Stimulated activated CD4-positive, alpha-beta T cell treated with anti-CD3 and anti-CD28 coated beads, Interleukin-12 subunit alpha, Interleukin-12 subunit beta, amount 100 ng/mL, for 24 hours (primary cell): ENCODE measurements at regions not wholly inside any gene's neighbourhood (a gene's known extent, or its start where the extent isn't known, plus 50 kb on each side); places are given as distances from the start of the nearest gene placed in this dataset.

Source experiments
- DNase-seq, 2 experiments: peaks; one replicate each; pipeline ENCODE4 v3.0.0-alpha.2; 2020; ENCODE audit warnings: low read depth in 2 of 2

DNA sequence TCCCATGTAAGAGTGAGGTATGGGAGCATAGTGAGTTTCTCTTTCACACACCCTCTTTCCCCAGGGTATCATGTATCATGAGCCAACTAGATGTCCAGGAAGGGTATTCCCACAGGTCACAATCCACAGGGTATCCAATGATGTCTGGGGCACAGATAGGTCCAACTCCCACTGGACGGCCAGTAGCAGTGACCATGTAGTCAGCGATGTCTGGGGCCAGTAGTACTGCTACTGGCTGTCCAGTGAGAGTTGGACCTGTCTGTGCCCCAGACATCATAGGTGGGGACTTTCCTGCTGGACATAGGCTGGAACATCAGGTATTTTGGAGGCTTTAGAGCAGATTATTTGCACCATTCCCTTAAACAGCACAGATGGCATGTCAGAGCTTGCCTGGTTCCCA is 352.6 kb upstream of the SGCD start:
- no peak for DNase-seq

DNA sequence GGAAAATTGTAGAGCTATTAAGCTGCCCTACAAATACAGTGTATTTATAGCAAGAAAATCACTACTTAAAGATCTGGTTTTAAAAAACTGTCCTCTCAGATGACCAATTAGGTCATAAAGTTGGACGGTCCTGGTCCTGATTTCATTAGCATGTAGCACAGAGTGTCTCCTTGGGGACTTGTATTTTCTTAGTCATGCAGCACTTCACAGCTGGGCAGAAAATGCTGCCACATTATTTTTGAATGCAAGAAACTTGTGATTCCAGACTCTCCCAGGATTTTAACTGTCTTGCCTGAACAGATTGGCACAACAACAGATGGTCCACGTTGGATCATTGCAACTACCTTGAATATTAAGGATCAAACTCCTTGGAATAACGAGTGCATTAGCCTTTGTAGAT is 348.1 kb upstream of the SGCD start:
- DNase-seq, result no peak

DNA sequence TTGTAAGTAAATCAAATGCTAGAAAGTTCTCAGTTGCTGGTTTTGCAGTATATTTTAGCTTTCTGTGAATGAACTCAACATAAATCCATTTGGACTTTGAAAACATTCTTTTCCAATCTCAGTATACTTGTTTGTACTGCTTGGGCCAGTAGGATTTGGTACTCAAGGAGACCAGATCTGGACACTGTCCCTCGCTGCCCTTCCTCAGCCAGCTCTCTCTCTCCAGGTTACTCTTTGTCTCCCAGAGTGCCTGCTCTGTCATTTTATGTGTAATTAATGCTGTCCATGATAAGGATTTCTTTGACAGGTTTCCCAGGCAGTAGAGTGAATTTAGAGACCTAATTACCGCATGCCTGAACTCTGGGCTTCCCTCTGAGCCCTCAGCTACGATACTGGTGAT is 344.6 kb upstream of the SGCD start:
- no peak for DNase-seq

DNA sequence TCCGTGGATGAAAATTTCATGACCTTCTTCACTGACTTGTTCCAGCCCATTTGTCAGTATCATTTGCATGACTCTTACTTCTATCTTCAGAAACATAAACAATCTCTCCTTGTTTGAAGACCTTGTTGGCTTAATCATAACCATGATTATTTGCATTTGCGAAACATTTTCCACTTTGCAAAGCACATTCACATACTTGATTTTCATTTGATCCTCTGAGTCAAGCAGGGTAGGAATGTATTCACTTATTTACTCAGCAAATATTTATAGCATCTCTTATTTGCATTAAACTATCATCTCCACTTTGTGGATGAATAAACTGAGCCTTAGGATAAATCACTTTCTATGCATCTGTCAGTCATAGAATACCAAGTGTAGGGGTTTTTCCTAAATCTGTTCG is 343.0 kb upstream of the SGCD start:
- no peak for DNase-seq

DNA sequence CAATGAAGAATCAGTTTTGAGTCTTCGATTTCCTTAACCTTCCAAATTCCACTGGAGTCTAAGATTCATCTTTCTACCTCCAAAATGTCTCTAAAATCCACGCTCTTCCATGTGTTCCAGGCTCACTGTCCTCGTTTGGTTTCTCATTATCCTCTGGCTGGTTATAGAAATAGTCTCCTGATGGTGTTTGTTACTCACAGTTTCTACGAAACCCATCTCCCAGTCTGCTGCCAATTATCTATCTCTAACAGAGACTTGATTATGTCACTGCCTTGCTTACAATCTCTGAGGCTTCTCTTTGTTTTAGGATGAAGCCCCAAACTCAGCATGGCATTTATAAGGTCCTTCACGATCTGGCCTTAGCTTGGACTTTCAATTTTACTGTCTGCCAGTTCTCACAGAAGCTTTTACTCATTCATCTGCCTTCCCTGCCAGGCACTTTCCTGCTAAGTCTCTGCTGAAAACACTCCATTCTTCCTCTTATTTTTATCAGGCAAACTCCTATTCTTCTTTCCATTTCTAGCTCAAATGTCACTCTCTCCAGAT is 339.6 kb upstream of the SGCD start:
- DNase-seq, result no peak

DNA sequence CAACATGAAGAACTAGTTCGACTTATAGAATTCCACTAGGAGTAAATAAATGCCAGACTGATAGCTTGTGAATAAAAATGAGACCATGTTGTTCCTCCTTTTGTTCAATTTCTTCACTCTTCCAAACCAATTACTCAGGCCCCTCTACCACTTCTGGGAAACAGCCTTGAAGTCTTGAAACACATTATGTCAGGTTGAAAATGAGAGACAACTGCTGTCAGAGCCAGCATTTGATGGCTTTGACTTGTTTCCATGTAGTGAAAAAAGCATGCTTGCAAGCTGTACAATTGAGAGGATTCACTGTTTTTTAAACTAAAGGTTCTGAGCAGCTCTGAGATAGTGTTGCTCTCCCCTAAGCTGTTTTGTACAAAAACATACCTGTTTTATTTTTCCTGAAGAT is 337.1 kb upstream of the SGCD start:
- no peak for DNase-seq

DNA sequence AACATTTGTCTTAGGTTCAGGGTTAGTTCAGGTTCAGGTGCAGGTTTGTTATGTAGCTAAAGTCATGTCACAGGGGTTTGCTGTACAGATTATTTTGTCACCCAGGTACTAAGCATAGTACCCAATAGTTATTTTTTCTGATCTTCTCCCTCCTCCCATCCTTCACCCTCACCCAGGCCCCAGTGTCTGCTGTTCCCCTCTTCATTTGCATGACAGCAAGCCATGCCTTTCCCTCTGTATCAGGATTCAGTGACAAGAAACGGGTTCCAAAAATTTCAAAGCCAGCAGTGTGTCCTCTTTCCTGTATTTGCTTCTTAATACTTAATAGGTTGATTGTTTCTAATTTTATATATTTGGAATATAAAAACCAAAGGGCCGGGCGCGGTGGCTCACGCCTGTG is 330.8 kb upstream of the SGCD start:
- DNase-seq, result no peak

DNA sequence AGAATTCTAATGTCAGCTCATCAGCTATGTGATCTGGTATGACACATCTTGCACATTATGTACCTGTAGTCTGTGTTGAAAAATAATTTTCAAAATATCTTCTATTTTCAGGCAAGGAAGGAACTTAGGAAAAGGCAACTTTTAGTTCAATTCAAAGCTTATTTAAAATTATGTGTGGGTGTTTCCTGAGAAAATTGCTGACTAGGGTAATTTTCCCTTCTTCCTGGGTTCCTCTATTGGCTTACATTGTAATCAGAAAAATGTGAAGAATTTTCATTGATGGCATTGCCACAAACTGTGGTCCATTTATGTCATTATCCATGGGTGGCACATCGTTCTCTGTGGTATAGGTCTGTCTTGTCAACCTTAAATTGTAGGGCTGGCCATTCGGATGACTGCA is 328.7 kb upstream of the SGCD start:
- no peak for DNase-seq

DNA sequence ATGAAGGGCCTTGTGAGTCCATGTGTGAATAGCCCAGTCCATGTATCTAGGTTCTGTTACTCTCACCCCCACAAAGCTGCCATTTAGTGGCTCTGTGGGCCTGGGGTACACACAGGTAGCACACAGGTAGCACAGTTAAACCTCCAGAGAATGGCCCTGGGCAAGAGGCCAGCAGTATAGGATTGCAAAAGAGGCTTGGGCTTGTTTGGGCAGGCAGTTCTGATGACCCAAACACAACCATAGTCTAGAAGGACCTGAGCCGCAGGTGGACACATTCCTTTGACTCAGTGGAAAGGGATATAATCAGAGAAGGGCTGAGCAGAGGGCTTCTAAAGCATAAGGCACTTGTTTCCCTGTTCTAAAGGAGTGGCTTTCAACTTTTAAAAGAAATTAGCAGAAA is 326.8 kb upstream of the SGCD start:
- no peak for DNase-seq

DNA sequence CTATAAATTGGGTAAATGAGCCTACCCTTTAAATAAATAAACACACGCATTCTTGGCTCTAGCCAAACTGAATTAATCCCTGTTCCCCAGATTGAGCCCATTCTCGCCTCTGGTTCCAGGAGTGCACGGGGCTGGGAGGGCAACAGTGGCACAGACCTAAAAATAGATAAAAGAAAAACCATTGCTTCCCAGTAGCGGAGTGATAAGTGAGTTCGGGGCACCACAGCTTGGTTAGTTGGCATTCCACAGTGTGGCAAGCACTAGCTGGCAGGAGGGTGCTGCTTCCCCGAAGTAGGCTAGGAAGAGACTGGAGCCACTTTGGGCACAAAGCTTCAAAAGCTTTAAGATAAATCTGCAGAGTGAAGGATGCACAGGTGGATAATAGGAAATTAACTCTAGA is 322.2 kb upstream of the SGCD start:
- no peak for DNase-seq

DNA sequence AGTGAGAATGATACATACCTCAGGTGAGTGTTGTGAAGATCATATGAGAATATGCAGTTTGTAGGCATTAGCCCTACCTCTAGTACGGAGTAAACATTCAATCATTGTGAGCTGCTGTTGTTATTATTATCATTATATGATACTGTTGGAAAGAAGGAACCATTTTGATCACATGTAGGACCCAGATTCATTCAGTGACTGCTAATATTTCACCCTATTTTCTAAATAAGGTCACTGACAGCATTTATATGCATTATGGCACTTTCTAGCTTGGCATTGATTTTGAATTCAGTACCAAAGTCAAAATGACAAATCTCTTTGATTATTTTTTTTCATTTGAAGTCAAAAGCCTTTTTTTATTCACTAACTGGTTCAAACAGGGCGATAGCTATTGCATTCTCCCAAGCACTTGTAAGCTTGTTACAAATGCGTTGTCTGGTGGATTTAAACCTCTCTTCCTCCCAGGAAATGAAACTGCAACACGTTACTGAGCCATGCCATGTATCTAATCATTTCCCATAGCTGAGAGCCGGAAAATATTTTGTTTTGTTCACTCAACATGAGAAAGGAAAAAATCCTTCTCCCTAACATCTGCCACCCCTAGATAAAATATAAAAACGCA is 320.8 kb upstream of the SGCD start:
- no peak for DNase-seq

DNA sequence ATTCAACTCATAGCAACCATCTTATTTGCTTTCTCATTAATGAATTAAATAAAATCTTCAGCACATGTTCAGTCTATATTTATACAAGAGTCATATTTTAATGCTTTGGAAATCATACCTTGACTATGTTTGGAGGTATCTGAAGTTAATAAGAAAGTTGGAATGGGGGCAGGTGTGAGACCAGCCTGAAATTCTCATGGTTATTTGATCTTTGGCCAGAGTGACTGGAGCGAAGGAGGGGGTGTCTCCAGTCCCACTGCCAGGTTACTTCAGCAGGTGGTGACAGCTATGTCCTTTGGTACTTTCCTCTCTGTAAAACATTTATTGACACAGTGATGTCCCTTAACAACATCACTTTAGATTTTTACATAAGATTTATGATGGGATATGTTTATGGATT is 318.1 kb upstream of the SGCD start:
- DNase-seq, result no peak

DNA sequence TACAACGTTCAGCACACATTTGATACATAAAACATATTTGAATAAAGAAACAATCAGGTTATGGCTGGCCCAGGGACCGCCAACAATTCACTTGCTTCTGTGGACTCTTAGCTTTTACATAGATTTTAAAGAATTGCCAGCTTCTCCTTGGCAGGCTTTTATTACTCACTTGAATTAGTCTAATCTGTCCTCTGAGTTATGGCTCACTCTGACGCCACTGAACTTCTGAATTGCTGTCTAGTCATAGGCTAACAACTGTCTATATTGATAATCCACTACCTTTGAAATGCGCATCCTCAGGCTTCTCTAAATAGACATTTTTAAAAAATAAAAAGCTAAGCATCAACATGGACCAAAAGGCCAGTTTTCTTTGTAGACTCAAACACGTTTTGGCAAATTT is 317.4 kb upstream of the SGCD start:
- no peak for DNase-seq

DNA sequence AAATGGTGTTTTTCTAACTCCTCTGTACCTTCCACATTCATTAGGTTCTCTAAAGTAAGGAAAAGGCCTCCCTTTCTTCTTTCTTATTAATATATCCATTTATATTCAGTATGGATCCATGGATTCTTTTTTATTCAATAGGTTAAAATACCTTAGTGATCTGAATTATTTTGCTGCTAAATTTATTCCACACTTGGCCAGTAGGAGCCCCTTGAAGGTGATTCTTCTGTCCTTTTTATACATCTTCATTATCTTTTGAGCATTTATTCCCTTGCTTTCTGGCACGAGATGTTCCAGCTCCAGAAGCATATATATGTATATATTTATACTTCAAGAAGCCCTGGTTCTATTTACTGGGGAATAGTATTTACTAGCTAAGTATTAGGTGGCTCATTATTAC is 311.8 kb upstream of the SGCD start:
- no peak for DNase-seq

DNA sequence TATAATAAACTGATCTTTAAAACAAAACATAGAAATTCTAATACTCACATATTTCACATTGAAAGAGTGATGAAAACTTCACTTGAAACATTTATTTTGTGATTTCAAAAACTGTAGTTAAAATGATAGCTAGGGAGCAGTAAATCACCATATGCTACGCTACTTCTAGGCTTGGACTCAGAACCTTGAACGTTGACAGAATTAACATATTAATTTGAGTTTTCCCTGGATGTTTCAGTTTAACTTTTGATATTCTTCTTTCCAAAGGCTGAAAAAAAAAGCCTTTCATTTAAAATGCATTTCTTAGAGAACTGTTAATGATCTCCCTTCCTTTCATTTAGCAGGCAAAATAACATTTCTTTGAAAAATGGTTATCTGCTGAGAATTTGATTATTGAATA is 307.8 kb upstream of the SGCD start:
- no peak for DNase-seq

DNA sequence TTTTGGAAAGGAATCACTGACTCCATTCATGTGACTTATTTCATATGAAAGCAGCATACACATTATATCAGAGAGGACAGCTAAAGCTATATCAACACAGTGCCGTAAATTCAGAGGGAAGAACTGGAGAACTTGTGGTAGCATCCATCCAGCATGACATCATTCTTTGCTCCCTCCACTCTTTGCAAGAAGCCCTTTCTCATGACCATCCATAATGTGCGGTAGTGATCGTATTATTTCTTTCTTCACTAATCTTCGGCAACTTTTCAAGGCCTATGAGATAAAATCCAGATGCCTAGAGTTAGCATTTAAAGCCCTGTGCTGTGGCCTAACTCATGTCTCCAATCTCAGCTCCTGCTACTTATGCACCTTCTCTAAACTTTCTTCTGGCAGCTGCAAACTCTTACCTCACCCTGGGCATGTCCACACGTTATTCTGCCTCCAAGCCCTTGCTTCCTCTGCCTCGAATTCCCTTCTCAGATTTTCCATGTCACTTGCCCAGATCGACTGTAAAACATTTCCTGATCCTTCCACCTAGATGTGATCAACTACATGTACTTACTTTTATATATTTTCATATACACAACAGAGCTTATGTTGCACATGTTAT is 307.3 kb upstream of the SGCD start:
- no peak for DNase-seq

DNA sequence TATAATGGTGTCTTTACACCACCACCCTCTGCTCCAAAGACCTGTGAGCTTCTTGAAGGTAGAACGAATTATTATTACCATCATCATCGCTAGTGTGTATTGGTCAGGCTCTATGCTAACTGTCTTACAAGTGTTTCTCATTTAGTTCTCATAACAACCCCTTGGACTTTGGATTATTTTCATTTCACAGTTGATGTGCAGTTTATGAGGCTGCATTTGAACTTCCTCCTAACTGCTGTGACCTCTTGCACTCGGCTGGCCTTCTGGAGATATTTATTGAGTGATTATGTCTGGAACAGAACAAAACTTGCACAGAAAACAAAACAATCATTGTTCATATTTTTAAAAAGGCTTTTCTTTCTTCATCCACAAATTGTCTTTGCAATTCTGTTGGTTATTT is 306.3 kb upstream of the SGCD start:
- no peak for DNase-seq

DNA sequence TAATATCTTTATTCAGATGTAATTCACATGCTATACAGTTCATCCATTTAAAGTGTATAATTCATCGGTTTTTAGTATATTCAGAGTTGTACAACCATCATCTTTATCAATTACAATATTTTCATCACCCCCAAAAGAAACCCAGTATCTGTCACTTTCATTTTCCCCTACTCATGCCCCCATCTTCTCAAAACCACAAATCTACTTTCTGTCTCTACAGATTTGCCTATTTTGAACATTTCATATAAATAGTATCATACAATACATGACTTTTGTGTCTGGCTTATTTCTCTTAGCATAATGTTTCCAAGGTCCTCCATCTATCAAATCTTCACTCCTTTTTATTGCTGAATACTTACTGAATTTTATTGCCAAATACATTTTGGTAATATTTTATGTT is 305.1 kb upstream of the SGCD start:
- no peak for DNase-seq

DNA sequence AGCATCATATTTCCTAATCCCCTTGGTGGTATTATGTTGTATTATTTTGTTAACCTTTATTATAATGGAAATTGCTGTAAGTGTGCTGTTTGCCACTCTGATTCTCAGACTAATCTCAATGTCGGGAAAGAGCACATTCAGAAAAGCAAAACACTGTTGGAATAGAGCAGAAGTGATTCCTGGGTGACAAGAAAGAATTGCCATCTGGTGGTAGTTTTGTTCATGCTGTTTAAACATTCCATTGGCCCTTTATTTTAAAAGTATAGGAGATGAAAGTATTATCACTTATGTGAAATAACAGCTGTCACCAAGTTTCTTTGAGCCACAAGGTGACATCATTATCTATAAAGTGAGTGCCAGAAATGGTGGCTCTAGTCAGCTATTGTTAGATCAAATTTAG is 301.3 kb upstream of the SGCD start:
- DNase-seq, result no peak

DNA sequence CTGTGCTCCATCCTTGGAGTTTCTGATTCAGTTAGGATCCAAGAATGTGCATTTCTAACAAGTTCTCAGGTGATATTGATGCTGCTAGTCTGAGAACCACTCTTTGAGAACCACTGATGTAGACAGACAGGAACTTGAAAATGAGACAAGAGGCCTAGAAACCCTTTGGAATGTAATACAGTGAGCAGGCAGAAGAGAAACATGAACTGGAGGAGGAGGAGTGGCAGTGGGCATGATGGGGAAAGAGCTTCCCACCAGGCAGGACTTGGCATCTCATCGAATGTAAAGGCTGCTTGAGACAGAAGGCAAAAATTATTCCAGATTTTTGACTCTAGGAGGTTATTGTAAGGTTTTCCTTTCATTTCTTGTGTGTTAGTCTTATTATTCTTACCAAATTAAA is 295.8 kb upstream of the SGCD start:
- DNase-seq, result no peak

DNA sequence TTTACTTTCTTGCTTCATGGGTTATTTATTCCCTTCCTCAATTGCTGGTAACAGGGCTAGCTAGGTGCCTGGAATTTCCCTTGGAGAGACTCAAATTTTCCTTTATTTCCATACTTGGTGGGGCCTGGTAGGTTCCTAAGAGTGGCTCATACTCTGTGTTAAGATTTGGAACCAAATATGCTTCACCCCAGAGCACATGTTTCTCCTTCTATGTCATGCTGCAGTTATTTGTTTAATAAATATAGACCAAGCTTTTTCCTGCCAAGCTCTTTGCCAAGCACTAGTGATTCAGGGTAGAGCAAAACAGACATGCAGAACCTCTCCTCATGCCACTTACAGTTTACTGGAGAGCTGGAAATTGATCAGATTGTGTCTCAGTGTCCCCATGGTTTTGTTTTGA is 290.3 kb upstream of the SGCD start:
- no peak for DNase-seq

DNA sequence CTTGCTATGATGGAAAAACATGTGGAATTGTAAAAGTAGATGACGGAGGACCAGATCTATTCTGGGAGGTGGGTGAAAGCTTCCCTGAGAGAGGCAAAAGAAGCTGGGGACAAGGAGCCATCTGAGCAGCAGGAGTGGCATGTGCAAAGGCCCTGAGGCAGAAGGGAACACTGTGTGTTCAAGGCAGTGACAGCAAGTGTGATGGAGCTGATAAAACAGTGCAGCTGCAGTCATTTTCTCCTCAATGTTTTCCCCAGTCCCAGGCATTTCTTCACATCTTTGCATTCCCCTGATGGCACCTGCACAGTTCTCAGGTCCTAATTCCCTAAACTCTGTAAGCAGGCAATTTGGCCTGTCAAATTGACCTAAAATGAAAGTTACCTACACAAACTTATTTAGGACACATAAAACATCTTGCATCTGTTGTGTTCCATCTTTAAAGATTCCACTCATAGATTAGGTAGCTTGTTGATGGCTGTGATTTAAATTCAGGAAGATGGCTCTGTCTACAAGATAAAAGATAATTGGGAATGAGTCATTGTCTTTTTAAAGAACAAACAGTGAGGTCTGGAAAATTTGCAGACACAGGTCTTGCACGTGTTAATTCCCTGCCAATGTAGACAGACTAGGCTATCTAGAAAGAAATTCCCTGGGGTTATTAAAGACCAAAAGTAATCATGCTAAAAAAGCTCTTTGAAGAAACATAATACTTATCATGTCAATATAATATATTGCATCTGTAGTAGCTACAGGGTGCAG is 289.6 kb upstream of the SGCD start:
- no peak for DNase-seq

DNA sequence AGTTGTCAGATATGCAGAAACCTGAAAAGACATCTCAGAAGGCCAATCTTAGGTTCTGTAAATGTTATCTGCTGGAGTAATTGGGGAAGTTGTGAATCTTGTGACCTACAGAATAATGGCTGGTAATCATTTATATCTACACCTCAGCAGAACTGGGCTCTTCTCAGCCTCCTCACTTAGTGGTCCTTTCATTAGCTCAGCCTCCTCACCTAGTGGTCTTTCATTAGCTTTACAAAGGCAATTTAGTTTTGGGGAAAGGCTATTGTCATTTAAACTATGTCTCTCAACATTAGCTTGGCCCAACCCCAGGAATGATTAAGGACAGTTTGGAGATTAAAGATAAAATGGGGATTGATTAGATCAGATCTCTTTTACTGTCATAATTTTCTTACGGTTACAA is 284.2 kb upstream of the SGCD start:
- no peak for DNase-seq
